Sigmoid colon (tissue), 6 donors: ENCODE measurements at regions not wholly inside any gene's neighbourhood (a gene's known extent, or its start where the extent isn't known, plus 50 kb on each side); places are given as distances from the start of the nearest gene placed in this dataset.

Source experiments
- DNase-seq: peaks from one replicate; pipeline ENCODE4 v3.0.0-alpha.2; 2019
- H3K27ac ChIP-seq, 4 donors: fragments of 200-600 bp; sonication (generic); one replicate each; pipeline ENCODE4 v1.5.1; 2016 to 2019; ENCODE audit warnings: mild to moderate bottlenecking in 1 of 4
- H3K27me3 ChIP-seq, 3 donors: fragments of 200-600 bp; sonication (generic); one replicate each; pipeline ENCODE4 v1.5.1; 2019; ENCODE audit warnings: mild to moderate bottlenecking in 1 of 3
- H3K36me3 ChIP-seq, 4 donors: fragments of 200-600 bp; sonication (generic); one replicate each; pipeline ENCODE4 v1.5.1; 2016 to 2019
- H3K4me1 ChIP-seq, 4 donors: fragments of 200-600 bp; sonication (generic); one replicate each; pipeline ENCODE4 v1.5.1; 2017 to 2019
- H3K4me3 ChIP-seq, 4 donors: fragments of 200-600 bp; sonication (generic); one replicate each; pipeline ENCODE4 v1.5.1; 2017 to 2019; ENCODE audit warnings: mild to moderate bottlenecking in 2 of 4, moderate library complexity in 1 of 4
- H3K9me3 ChIP-seq, 4 donors: fragments of 200-600 bp in 3 of 4; sonication (generic) in 3 of 4; one replicate each; pipeline versions ENCODE4 v1.5.1 to v1.6.1; 2013 to 2019
- CTCF ChIP-seq, 4 experiments: fragments of 450-650 bp in 3 of 4; fragments of 200-600 bp in 1 of 4; IDR thresholded peaks; one replicate each; pipeline ENCODE4 v1.5.1; 2016 to 2019; ENCODE audit warnings: antibody characterized with exemption in 4 of 4, mild to moderate bottlenecking in 3 of 4, moderate library complexity in 2 of 4
- EP300 ChIP-seq, 4 donors: sonication (generic); formaldehyde crosslinking; IDR thresholded peaks; one replicate each; pipeline ENCODE4 v1.6.1; 2017; ENCODE audit warnings: antibody characterized with exemption in 4 of 4
- POLR2A ChIP-seq, 2 donors: fragments of 450-650 bp; IDR thresholded peaks; one replicate each; pipeline ENCODE4 v1.6.1; 2016; ENCODE audit warnings: antibody characterized with exemption in 2 of 2, mild to moderate bottlenecking in 2 of 2, moderate library complexity in 2 of 2
- POLR2AphosphoS5 ChIP-seq, 4 donors: sonication (generic); formaldehyde crosslinking; IDR thresholded peaks; one replicate each; pipeline ENCODE4 v1.6.1; 2017; ENCODE audit warnings: antibody characterized with exemption in 4 of 4
- WGBS, 2 donors: extraction: QIAGEN DNeasy Blood & Tissue Kit; methylation state at CpG; one replicate each; pipeline ENCODE4 v1.1.7; 2013; 5-methylcytosine and 5-hydroxymethylcytosine counted together
- intact Hi-C: fragments of 100-400 bp; cut with DNase I; formaldehyde crosslinking; loops from one replicate; pipeline ENCODE4 v1.15.1; 2023
- donor health status: healthy with polysubstance abuse.
- donor health status: healthy.

- Histone ChIP-seq H3K4me1 (peaks cover 0 to 5% (median 0%) of the 10 kb centered on the region in 4 donors), H3K27me3 (no peaks in the 10 kb centered on the region), H3K9me3 (no peaks in the 10 kb centered on the region), H3K36me3 (no peaks in the 10 kb centered on the region), H3K27ac (no peak overlapping the region), H3K4me3 (no peak overlapping the region)
- WGBS, 2 donors, result 74 to 78% methylated on average over 2 of the region's 2 CpGs
- no peak for DNase-seq
- TF ChIP-seq CTCF (IDR thresholded peaks at IDR 0.05) (no peak), POLR2AphosphoS5 (IDR thresholded peaks at IDR 0.05) (no peak), EP300 (IDR thresholded peaks at IDR 0.05) (no peak), POLR2A (IDR thresholded peaks at IDR 0.05) (no peak)
- intact Hi-C loops, result no loop called here
Measured at GRCh38 chr5:67401172-67401571, 204.6 kb upstream of the CD180 start.

- no peaks in the 10 kb centered on the region for H3K36me3 ChIP-seq
- no peak for DNase-seq
- intact Hi-C loops, result no loop called here
- no peaks in the 10 kb centered on the region for H3K9me3 ChIP-seq
- no peak overlapping the region for H3K4me3 ChIP-seq
- TF ChIP-seq POLR2A (IDR thresholded peaks at IDR 0.05) (no peak), CTCF (IDR thresholded peaks at IDR 0.05) (no peak), EP300 (IDR thresholded peaks at IDR 0.05) (no peak), POLR2AphosphoS5 (IDR thresholded peaks at IDR 0.05) (no peak)
- no peaks in the 10 kb centered on the region for H3K27me3 ChIP-seq
- 82 to 95% methylated on average over 3 of the region's 3 CpGs for WGBS, 2 donors
- H3K27ac ChIP-seq, result no peak overlapping the region
- H3K4me1 ChIP-seq, result peaks cover 0 to 5% (median 0%) of the 10 kb centered on the region in 4 donors
Measured at GRCh38 chr5:67400752-67401151, 204.2 kb upstream of the CD180 start.

- TF ChIP-seq EP300 (IDR thresholded peaks at IDR 0.05) (no peak), POLR2A (IDR thresholded peaks at IDR 0.05) (no peak), POLR2AphosphoS5 (IDR thresholded peaks at IDR 0.05) (no peak), CTCF (IDR thresholded peaks at IDR 0.05) (no peak)
- H3K27me3 ChIP-seq, result no peaks in the 10 kb centered on the region
- no peak for DNase-seq
- H3K4me1 ChIP-seq, result peaks cover 0 to 11% (median 0%) of the 10 kb centered on the region in 4 donors
- WGBS, 2 donors, result 66 to 70% methylated on average over 2 of the region's 2 CpGs
- H3K9me3 ChIP-seq, result no peaks in the 10 kb centered on the region
- no peak overlapping the region for H3K4me3 ChIP-seq
- no peaks in the 10 kb centered on the region for H3K36me3 ChIP-seq
- H3K27ac ChIP-seq, result no peak overlapping the region
- intact Hi-C loops, result loop anchor here (10.0 kb wide), 1 partner anchor 151 kb away; no protein-coding TSS in a partner anchor
Measured at GRCh38 chr5:67395790-67396418, 199.3 kb upstream of the CD180 start.

GRCh38 chr5:67393211-67393610 lies 196.6 kb upstream of the CD180 start:
- DNase-seq, result no peak
- H3K27me3 ChIP-seq, result no peaks in the 10 kb centered on the region
- TF ChIP-seq CTCF (IDR thresholded peaks at IDR 0.05), result no peak
- TF ChIP-seq POLR2AphosphoS5 (IDR thresholded peaks at IDR 0.05), result no peak
- TF ChIP-seq EP300 (IDR thresholded peaks at IDR 0.05), result no peak
- no peak for TF ChIP-seq POLR2A (IDR thresholded peaks at IDR 0.05)
- H3K36me3 ChIP-seq, result no peaks in the 10 kb centered on the region
- intact Hi-C loops, result loop anchor here (10.0 kb wide), 1 partner anchor 148 kb away; no protein-coding TSS in a partner anchor
- no peak overlapping the region for H3K27ac ChIP-seq
- no peaks in the 10 kb centered on the region for H3K9me3 ChIP-seq
- H3K4me3 ChIP-seq, result no peak overlapping the region
- H3K4me1 ChIP-seq, result peaks cover 0 to 11% (median 0%) of the 10 kb centered on the region in 4 donors

GRCh38 chr5:67390935-67391334 lies 194.3 kb upstream of the CD180 start:
- H3K4me3 ChIP-seq, result no peak overlapping the region
- no peak for DNase-seq
- H3K36me3 ChIP-seq, result no peaks in the 10 kb centered on the region
- H3K27ac ChIP-seq, result no peak overlapping the region
- intact Hi-C loops, result loop anchor here (10.0 kb wide), 1 partner anchor 146 kb away; no protein-coding TSS in a partner anchor
- TF ChIP-seq EP300 (IDR thresholded peaks at IDR 0.05), result no peak
- no peak for TF ChIP-seq POLR2A (IDR thresholded peaks at IDR 0.05)
- no peak for TF ChIP-seq CTCF (IDR thresholded peaks at IDR 0.05)
- TF ChIP-seq POLR2AphosphoS5 (IDR thresholded peaks at IDR 0.05), result no peak
- peaks cover 0 to 11% (median 0%) of the 10 kb centered on the region in 4 donors for H3K4me1 ChIP-seq
- 80 to 88% methylated on average over 1 of the region's 1 CpG for whole genome bisulfite sequencing, 2 donors
- H3K9me3 ChIP-seq, result no peaks in the 10 kb centered on the region
- no peaks in the 10 kb centered on the region for H3K27me3 ChIP-seq
